ENCODE measurements at regions not wholly inside any gene's neighbourhood (a gene's known extent, or its start where the extent isn't known, plus 50 kb on each side); places are given as distances from the start of the nearest gene placed in this dataset.

GRCh38 chr22:48844056-48844675 lies 983.5 kb downstream of the BRD1 start:
- DNase-seq (ENCODE audit: low read depth, low spot score) = no peak

GRCh38 chr22:48843640-48844039 lies 984.0 kb downstream of the BRD1 start:
- no peak for DNase-seq (ENCODE audit: low read depth, low spot score)

GRCh38 chr22:48842976-48843375 lies 984.7 kb downstream of the BRD1 start:
- no peak for DNase-seq (ENCODE audit: low read depth, low spot score)

GRCh38 chr22:48842583-48842945 lies 985.1 kb downstream of the BRD1 start:
- DNase-seq (ENCODE audit: low read depth, low spot score) = no peak

GRCh38 chr22:48841881-48842582 lies 985.6 kb downstream of the BRD1 start:
- DNase-seq (ENCODE audit: low read depth, low spot score) = no peak

GRCh38 chr22:48840112-48840949 lies 987.3 kb downstream of the BRD1 start:
- DNase-seq (ENCODE audit: low read depth, low spot score) = no peak

- DNase-seq (ENCODE audit: low read depth, low spot score) = no peak
Measured at GRCh38 chr22:48838846-48839730, 988.6 kb downstream of the BRD1 start.

GRCh38 chr22:48838376-48838775 lies 989.3 kb downstream of the BRD1 start:
- no peak for DNase-seq (ENCODE audit: low read depth, low spot score)

GRCh38 chr22:48837341-48837935 lies 990.2 kb downstream of the BRD1 start:
- no peak for DNase-seq (ENCODE audit: low read depth, low spot score)

GRCh38 chr22:48836673-48837340 lies 990.9 kb downstream of the BRD1 start:
- no peak for DNase-seq (ENCODE audit: low read depth, low spot score)

- DNase-seq (ENCODE audit: low read depth, low spot score) = no peak
Measured at GRCh38 chr22:48835857-48836672, 991.6 kb downstream of the BRD1 start.

- DNase-seq (ENCODE audit: low read depth, low spot score) = no peak
Measured at GRCh38 chr22:48835364-48835763, 992.3 kb downstream of the BRD1 start.

- DNase-seq (ENCODE audit: low read depth, low spot score) = no peak
Measured at GRCh38 chr22:48834404-48834803, 993.3 kb downstream of the BRD1 start.

GRCh38 chr22:48832592-48832991 lies 995.1 kb downstream of the BRD1 start:
- no peak for DNase-seq (ENCODE audit: low read depth, low spot score)

GRCh38 chr22:48829908-48830307 lies 997.8 kb downstream of the BRD1 start:
- no peak for DNase-seq (ENCODE audit: low read depth, low spot score)

- DNase-seq (ENCODE audit: low read depth, low spot score) = no peak
Measured at GRCh38 chr22:48828688-48829087, 999.0 kb downstream of the BRD1 start.

GRCh38 chr22:48827904-48828555 lies 999.6 kb downstream of the BRD1 start:
- DNase-seq (ENCODE audit: low read depth, low spot score) = no peak

- no peak for DNase-seq (ENCODE audit: low read depth, low spot score)
Measured at GRCh38 chr22:48827268-48827846, 1000.3 kb downstream of the BRD1 start.

- no peak for DNase-seq (ENCODE audit: low read depth, low spot score)
Measured at GRCh38 chr22:48826546-48826945, 1001.1 kb downstream of the BRD1 start.
